HCT116 (cell line): ENCODE measurements at regions not wholly inside any gene's neighbourhood (a gene's known extent, or its start where the extent isn't known, plus 50 kb on each side); places are given as distances from the start of the nearest gene placed in this dataset.
A peak's percentile ranks its signal among the peaks of the same experiment; 100 is the strongest.

ENCODE experiments used
- ATAC-seq: fragments of 200-7000 bp; cut with Tn5 transposase; 2 replicates; pipeline ENCODE4 v1.9.1; 2020; ENCODE audit warnings: mild to moderate bottlenecking, moderate library complexity
- BruUV-seq: library from RNA; stranded (reverse); fragments of 400-500 nt; replicated peaks from 2 replicates; lab custom pipeline; 2021; lab: Mats Ljungman, UMichigan
- CTCF ChIA-PET: fragments of 300-600 bp; sonication (Branson Sonifier 250); formaldehyde crosslinking; loops from one replicate; lab custom pipeline; 2021; ENCODE audit warnings: antibody characterized with exemption; lab: Charles Lee
- POLR2A ChIA-PET: fragments of 300-600, 350-600 bp; sonication (Branson Sonifier 250); formaldehyde crosslinking; loops from one replicate; lab custom pipeline; 2021; ENCODE audit warnings: antibody characterized with exemption; lab: Charles Lee
- RAD21 ChIA-PET, 2 experiments: fragments of 300-600 bp; sonication (Branson Sonifier 250); formaldehyde crosslinking; loops; one replicate each; lab custom pipeline; 2023; ENCODE audit warnings: low total read pairs in 2 of 2; ENCODE audit not compliant: uncharacterized antibody in 2 of 2, unreplicated experiment in 2 of 2, low non-redundant PET in 1 of 2; lab: Charles Lee
- DNase-seq: peaks from one replicate; pipeline ENCODE4 v3.0.0-alpha.2; 2010; ENCODE audit warnings: low read depth, low spot score
- H2AFZ ChIP-seq: fragments of 200-600 bp; shearing (Covaris generic), sonication (generic); 2 replicates; pipeline ENCODE4 v1.6.1; 2017; ENCODE audit warnings: low read depth, mixed run types, mixed read lengths, antibody characterized with exemption, low read length; ENCODE audit not compliant: poor library complexity, severe bottlenecking
- H3K27ac ChIP-seq: 2 replicates; pipeline ENCODE4 v1.5.1; 2012; ENCODE audit warnings: low read depth, low read length
- H3K27me3 ChIP-seq: fragments of 200-600 bp; sonication (generic); 2 replicates; pipeline ENCODE4 v1.6.1; 2016; ENCODE audit warnings: mixed run types, low read length, mixed read lengths; ENCODE audit not compliant: insufficient read depth
- H3K36me3 ChIP-seq, 2 experiments: fragments of 200-500 bp in 1 of 2; fragments of 200-600 bp in 1 of 2; sonication (Bioruptor generic) in 1 of 2; sonication (generic) in 1 of 2; 2 replicates each; pipeline versions ENCODE4 v1.5.1 to v1.6.1; 2014 to 2016; ENCODE audit warnings: low read length in 2 of 2, inconsistent platforms in 1 of 2, mixed read lengths in 1 of 2, mixed run types in 1 of 2; ENCODE audit not compliant: insufficient read depth in 2 of 2, control insufficient read depth in 1 of 2
- H3K4me1 ChIP-seq, 2 experiments: fragments of 200-600 bp in 1 of 2; sonication (generic) in 1 of 2; 2 replicates each; pipeline versions ENCODE4 v1.5.1 to v1.6.1; 2012 to 2017; ENCODE audit warnings: low read length in 2 of 2, inconsistent platforms in 1 of 2, mild to moderate bottlenecking in 1 of 2, mixed read lengths in 1 of 2, mixed run types in 1 of 2, moderate library complexity in 1 of 2; ENCODE audit not compliant: insufficient read depth in 2 of 2, control insufficient read depth in 1 of 2
- H3K4me2 ChIP-seq: fragments of 200-600 bp; sonication (generic); 2 replicates; pipeline ENCODE4 v1.6.1; 2017; ENCODE audit warnings: mixed run types, low read length, mixed read lengths
- H3K4me3 ChIP-seq, 2 experiments: fragments of 200-600 bp in 1 of 2; sonication (generic) in 1 of 2; replicated peaks in 1 of 2; 2 replicates each; pipeline ENCODE4 v1.5.1; 2011 to 2016; ENCODE audit warnings: low read length in 2 of 2, control low read depth in 1 of 2, low read depth in 1 of 2, mild to moderate bottlenecking in 1 of 2, mixed read lengths in 1 of 2, mixed run types in 1 of 2
- H3K79me2 ChIP-seq: fragments of 200-600 bp; sonication (generic); 2 replicates; pipeline ENCODE4 v1.6.1; 2017; ENCODE audit warnings: mild to moderate bottlenecking, mixed run types, low read length, moderate library complexity, mixed read lengths; ENCODE audit not compliant: insufficient read depth
- H3K9ac ChIP-seq: fragments of 200-600 bp; sonication (generic); 2 replicates; pipeline ENCODE4 v1.6.1; 2016; ENCODE audit warnings: low read length, mixed read lengths
- H3K9me2 ChIP-seq: fragments of 200-600 bp; sonication (generic), shearing (Covaris generic); 2 replicates; pipeline ENCODE4 v1.6.1; 2017; ENCODE audit warnings: mixed run types, mild to moderate bottlenecking, moderate library complexity; ENCODE audit not compliant: insufficient read depth
- H3K9me3 ChIP-seq, 2 experiments: fragments of 200-500 bp in 1 of 2; fragments of 200-600 bp in 1 of 2; sonication (Bioruptor generic) in 1 of 2; sonication (generic) in 1 of 2; 2 replicates each; pipeline ENCODE4 v1.6.1; 2014 to 2017; ENCODE audit warnings: low read length in 2 of 2, mixed read lengths in 2 of 2, inconsistent platforms in 1 of 2, low read depth in 1 of 2, mild to moderate bottlenecking in 1 of 2, mixed run types in 1 of 2, moderate library complexity in 1 of 2; ENCODE audit not compliant: control insufficient read depth in 1 of 2, insufficient read depth in 1 of 2
- H4K20me1 ChIP-seq: fragments of 200-600 bp; sonication (generic), shearing (Covaris generic); 2 replicates; pipeline ENCODE4 v1.6.1; 2017; ENCODE audit warnings: mixed run types, mild to moderate bottlenecking, moderate library complexity; ENCODE audit not compliant: insufficient read depth
- CBX3 ChIP-seq: IDR thresholded peaks from 2 replicates; pipeline ENCODE4 v1.6.1; 2012; ENCODE audit warnings: low read depth
- CEBPB ChIP-seq: IDR thresholded peaks from 2 replicates; pipeline ENCODE4 v1.6.1; 2012; ENCODE audit warnings: low read depth
- FOSL1 ChIP-seq: IDR thresholded peaks from 2 replicates; pipeline ENCODE4 v1.6.1; 2012; ENCODE audit warnings: low read depth
- JUND ChIP-seq: IDR thresholded peaks from 2 replicates; pipeline ENCODE4 v1.6.1; 2012
- SIN3A ChIP-seq: IDR thresholded peaks from 2 replicates; pipeline ENCODE4 v1.6.1; 2012; ENCODE audit warnings: low read depth
- SRF ChIP-seq: IDR thresholded peaks from 2 replicates; pipeline ENCODE4 v1.6.1; 2012; ENCODE audit warnings: low read depth
- YY1 ChIP-seq: IDR thresholded peaks from 2 replicates; pipeline ENCODE4 v1.6.1; 2011; ENCODE audit warnings: low read length, low read depth, moderate library complexity, mild to moderate bottlenecking; ENCODE audit not compliant: insufficient replicate concordance; ENCODE audit errors: extremely low read depth
- intact Hi-C: fragments of 100-400 bp; cut with micrococcal nuclease; formaldehyde crosslinking; loops from 2 replicates; pipeline ENCODE4 v1.10.0; 2022
- TF ChIP-seq, protein P1 (sequence below): IDR thresholded peaks from 2 replicates; pipeline ENCODE4 v1.6.1; 2012; ENCODE audit warnings: low read depth
- TF ChIP-seq, protein P2 (sequence below): IDR thresholded peaks from 2 replicates; pipeline ENCODE4 v1.6.1; 2012

DNA sequence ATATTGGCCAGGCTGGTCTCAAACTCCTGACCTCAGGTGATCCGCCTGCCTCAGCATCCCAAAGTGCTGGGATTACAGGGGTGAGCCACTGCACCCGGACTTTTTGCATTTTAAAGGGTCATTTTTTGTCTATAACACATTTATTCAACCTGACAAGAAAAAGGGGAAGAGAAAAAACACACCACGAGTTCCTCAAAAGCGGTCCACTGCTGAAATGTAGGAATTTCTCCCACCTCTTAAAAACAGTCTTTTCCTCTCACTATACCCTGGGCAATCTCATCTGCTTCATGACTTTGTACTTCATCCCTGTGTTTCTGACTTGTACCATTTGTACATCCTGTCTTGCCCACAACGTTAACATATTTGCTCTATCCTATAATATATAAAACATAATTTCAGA is 413.3 kb upstream of the PTBP2 start:
- CTCF ChIA-PET: no interaction called here
- Histone ChIP-seq H3K9me3 (no peaks in the 10 kb centered on the region), H3K36me3 (no peaks in the 10 kb centered on the region), H3K27me3 (no peaks in the 10 kb centered on the region), H3K4me1 (no peaks in the 10 kb centered on the region), H3K9ac (no peak overlapping the region), H3K4me2 (no peak overlapping the region), H3K9me2 (no peaks in the 10 kb centered on the region), H4K20me1 (no peaks in the 10 kb centered on the region), H3K27ac (no peak overlapping the region), H2AFZ (no peak overlapping the region), H3K79me2 (no peaks in the 10 kb centered on the region), H3K4me3 (no peak overlapping the region)
- no peak for ATAC-seq
- DNase-seq: no peak
- no peak for TF ChIP-seq CBX3
- no peak for TF ChIP-seq SRF
- no TSS peak for BruUV-seq
- RAD21 ChIA-PET: no interaction called here
- intact Hi-C loops: no loop called here
- POLR2A ChIA-PET: no interaction called here

DNA sequence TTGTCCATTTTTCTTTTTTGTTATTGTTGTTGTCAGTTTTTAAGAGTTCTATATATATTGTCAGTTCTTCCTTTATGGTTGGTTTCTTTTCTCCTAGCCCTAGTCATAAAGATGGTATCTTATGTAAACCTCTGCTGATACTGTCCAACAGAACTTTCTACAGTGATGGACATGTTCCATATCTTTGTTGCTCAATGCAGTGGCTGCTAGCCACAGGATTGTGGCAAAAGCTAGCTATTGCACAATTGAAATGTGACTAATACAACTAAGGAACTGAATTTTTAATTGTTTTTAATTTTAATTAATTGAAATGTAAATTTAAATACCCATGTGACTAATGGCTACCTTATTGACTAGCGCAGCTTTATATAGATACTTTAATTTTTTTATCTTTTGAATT is 411.8 kb upstream of the PTBP2 start:
- CTCF ChIA-PET: no interaction called here
- Histone ChIP-seq H3K27me3 (no peaks in the 10 kb centered on the region), H3K4me2 (no peak overlapping the region), H3K4me3 (no peak overlapping the region), H3K36me3 (no peaks in the 10 kb centered on the region), H3K27ac (no peak overlapping the region), H3K9me2 (no peaks in the 10 kb centered on the region), H3K9me3 (no peaks in the 10 kb centered on the region), H3K4me1 (no peaks in the 10 kb centered on the region), H3K79me2 (no peaks in the 10 kb centered on the region), H3K9ac (no peak overlapping the region), H4K20me1 (no peaks in the 10 kb centered on the region), H2AFZ (peak overlapping the region; percentile 52)
- POLR2A ChIA-PET: interaction anchor here (1.0 kb wide), 1 partner anchor 413 kb away, joined by 4 read pairs; no protein-coding TSS in a partner anchor
- BruUV-seq: no TSS peak
- intact Hi-C loops: no loop called here
- no peak for TF ChIP-seq JUND
- TF ChIP-seq SIN3A: no peak
- no peak for TF ChIP-seq FOSL1
- TF ChIP-seq, protein P1, sequence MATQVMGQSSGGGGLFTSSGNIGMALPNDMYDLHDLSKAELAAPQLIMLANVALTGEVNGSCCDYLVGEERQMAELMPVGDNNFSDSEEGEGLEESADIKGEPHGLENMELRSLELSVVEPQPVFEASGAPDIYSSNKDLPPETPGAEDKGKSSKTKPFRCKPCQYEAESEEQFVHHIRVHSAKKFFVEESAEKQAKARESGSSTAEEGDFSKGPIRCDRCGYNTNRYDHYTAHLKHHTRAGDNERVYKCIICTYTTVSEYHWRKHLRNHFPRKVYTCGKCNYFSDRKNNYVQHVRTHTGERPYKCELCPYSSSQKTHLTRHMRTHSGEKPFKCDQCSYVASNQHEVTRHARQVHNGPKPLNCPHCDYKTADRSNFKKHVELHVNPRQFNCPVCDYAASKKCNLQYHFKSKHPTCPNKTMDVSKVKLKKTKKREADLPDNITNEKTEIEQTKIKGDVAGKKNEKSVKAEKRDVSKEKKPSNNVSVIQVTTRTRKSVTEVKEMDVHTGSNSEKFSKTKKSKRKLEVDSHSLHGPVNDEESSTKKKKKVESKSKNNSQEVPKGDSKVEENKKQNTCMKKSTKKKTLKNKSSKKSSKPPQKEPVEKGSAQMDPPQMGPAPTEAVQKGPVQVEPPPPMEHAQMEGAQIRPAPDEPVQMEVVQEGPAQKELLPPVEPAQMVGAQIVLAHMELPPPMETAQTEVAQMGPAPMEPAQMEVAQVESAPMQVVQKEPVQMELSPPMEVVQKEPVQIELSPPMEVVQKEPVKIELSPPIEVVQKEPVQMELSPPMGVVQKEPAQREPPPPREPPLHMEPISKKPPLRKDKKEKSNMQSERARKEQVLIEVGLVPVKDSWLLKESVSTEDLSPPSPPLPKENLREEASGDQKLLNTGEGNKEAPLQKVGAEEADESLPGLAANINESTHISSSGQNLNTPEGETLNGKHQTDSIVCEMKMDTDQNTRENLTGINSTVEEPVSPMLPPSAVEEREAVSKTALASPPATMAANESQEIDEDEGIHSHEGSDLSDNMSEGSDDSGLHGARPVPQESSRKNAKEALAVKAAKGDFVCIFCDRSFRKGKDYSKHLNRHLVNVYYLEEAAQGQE: no peak
- TF ChIP-seq, protein P2, sequence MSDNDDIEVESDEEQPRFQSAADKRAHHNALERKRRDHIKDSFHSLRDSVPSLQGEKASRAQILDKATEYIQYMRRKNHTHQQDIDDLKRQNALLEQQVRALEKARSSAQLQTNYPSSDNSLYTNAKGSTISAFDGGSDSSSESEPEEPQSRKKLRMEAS: no peak
- no peak for TF ChIP-seq YY1
- TF ChIP-seq CEBPB: peak; percentile 77
- ATAC-seq: no peak
- no peak for DNase-seq
- RAD21 ChIA-PET: no interaction called here
